ENCODE measurements at regions not wholly inside any gene's neighbourhood (a gene's known extent, or its start where the extent isn't known, plus 50 kb on each side); places are given as distances from the start of the nearest gene placed in this dataset.
"Not testable (repeated sequence)": the region's sequence is repeated elsewhere in the genome, so short reads cannot be mapped to it uniquely, and the experiment has no call there.

DNA sequence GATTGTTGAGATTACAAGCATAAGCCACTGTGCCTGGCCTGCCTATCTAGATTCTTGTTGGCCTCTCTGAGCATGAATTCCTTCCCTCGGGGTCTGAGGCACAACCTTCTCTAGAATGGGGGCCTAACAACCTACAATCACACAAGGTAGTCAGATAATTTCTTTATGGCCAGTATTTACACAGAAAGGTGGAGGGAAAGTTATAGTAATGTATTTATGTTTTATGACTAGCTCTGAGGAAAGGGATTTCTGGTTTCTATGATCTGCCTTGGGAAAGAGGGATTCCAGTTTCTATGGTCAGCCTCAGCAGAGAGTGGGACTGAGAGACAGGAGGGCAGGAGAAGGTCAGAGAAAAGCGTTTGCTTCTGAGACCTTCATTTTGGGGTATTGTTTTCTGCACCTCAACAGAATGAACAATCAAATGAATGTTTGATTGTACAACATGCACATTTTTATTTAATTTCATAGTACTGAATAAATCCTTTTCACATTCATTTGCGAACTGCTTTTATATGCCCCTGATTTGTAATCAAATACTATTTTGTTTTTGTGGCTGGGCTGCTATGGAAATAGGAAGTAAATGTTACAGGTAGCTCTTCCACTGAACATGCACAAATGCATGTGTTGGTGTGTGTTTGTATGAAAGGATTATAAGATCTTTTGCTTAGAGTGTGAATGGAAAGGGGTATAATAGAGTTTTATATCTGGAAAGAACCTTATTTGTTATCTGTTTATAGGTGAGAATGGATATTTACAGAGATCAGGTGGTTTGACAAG, 499.7 kb upstream of the RGS6 start:
- DNase-seq (ENCODE audit: low read depth) = no peak

DNA sequence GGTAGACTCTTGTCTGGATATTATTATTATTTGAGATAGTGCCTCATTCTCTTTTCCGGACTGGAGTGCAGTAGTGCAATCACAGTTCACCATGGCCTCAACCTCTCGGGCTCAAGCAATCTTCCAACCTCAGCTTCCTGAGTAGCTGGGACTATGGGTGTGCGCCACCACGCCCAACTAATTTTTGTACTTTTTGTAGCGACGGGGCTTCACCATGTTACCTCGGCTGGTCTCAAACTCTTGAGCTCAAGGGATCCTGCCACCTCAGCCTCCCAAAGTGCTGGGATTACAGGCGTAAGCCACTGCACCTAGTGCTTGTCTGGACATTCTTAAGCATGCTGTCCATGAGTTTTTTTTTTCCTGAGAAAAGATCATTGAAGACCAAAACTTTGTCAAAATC, 498.9 kb upstream of the RGS6 start:
- no peak for DNase-seq (ENCODE audit: low read depth)

DNA sequence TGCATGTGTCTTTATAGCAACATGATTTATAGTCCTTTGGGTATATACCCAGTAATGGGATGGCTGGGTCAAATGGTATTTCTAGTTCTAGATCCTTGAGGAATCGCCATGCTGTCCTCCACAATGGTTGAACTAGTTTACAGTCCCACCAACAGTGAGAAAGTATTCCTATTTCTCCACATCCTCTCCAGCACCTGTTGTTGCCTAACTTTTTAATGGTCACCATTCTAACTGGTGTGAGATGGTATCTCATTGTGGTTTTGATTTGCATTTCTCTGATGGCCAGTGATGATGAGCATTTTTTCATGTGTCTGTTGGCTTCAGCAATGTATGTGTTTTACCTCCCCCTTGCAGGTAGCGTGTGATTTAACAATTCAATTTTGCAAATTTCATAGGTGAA, 496.6 kb upstream of the RGS6 start:
- not testable (repeated sequence) for DNase-seq (ENCODE audit: low read depth)

DNA sequence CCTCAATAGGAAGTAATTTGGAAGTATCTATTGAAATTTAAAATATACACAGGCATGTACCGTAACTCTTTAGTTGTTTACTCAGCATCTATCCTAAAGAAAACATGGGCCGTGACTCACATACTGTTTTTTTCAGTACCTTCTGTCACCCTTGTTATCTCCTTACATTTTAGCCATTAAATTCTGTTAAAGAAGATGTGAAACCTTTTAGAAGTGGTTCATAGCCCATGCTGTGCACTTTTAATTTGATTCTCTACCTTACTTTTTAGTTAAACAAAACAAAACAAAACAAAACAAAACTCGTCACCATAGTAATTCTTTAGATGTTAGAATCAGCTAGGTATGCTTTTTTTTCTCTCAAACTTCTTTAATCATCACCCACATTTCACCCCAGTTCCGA, 494.4 kb upstream of the RGS6 start:
- no peak for DNase-seq (ENCODE audit: low read depth)

DNA sequence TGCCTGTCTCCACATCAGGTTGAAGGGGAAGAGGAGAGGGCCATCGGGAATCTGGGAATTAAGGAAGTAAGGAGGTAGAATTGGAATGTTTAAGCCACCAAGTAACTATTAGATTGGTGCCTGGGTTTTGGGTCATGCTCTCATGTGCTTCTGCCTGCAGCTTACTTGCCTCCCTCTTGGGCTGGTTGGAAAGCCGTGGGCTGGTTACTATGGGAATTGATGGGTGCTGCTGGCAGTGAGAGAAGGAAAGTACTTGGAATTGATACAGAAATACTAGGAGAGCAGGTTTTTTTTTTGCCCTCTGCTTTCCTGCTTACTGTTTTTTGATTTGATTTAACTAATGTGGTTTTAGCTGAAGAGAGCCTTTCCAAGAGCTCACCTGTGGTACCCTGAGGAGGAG, 493.5 kb upstream of the RGS6 start:
- no peak for DNase-seq (ENCODE audit: low read depth)

DNA sequence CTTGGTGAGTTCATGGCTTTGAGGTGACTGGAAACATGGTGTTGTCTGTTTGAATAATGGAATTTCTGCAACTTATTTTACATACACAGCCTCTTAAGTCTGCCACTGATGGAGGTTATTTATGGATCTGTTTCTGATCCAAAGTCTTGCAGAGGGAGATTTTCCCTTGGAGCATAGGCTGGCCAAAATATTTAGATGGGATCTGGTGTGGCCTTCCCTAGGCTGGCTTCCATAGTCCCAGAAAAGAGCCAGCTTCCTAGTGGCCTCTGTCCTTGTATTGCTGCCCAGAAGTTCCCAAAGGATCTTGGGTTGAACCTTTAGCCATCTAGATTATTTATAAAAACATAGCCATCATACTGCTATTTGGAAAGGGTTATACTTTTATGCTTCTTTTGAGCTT, 491.1 kb upstream of the RGS6 start:
- no peak for DNase-seq (ENCODE audit: low read depth)

DNA sequence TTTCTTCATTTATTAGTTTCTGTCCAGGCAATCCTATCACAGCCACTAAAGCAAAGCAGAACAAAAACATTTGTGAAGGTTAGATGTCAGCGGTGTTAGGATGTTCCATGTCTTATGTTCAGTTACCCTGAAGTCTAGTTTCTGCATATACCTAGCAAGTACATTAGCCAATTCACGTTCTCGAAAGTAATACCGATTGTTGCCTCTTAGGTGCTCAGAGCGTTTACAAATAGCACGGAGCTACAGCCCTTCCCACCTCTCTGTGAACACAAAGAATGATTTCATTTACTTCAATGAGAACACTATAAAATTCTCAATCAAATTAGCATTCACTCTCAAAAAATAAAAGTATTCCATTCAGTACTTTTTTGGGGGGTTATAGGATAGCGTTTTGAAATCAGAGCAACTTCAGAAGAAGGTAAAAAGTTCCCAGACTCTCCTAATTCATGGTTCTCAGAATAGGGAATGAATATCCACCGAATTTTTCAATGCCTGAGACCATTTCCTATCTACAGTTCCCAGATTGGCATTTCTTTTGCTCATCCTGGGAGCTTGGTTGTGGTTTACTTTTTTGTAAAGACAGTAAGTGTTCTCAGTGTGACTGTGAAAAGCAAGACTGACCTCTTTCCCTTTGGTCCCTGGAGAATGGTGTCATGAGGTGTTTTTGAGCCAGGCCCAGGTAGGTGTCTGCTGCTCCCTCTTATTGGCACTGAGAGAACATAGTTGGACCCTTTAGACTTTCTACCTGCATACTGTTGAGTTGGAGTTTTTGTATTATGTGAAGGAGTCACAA, 488.0 kb upstream of the RGS6 start:
- DNase-seq (ENCODE audit: low read depth) = no peak

DNA sequence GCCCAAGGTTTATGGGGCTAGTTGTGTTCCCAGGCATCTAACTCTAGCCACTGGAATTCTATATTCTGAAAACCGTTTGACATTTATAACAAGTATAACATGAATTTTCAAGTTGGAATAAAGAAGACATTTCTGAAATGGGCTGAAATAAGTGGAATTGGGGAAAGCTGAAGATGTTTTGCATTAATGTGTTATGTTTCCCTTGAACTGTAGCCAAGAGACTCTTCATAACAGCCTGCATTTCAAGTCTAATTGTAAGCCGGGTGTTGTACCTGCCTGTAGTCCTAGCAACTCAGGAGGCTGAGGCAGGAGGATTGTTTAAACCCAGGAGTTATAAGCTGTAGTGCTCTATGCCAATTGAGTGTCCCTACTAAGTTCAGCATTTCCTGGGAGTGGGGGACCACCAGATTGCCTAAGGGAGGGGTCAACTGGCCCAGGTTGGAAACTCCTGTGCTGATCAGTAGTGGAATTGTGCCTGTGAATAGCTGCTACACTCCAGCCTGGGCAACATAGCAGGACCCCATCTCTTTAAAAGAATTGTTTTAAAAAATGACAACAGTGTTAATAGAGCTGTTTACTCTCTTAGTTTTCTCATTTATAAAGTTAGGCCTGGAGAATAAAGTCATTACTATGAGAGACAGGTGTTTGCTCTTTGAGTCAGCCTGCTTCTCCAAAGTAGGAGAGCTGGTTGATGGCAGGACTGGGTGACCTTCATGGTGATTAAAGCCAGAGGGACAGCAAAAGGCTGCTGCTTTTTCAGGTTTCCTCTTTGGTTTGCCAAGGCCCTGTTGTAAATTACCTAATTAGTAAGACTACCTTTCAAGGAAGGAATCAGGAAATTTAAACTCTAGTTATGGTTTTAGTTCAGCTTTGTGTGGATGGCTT, 483.6 kb upstream of the RGS6 start:
- DNase-seq (ENCODE audit: low read depth) = no peak

DNA sequence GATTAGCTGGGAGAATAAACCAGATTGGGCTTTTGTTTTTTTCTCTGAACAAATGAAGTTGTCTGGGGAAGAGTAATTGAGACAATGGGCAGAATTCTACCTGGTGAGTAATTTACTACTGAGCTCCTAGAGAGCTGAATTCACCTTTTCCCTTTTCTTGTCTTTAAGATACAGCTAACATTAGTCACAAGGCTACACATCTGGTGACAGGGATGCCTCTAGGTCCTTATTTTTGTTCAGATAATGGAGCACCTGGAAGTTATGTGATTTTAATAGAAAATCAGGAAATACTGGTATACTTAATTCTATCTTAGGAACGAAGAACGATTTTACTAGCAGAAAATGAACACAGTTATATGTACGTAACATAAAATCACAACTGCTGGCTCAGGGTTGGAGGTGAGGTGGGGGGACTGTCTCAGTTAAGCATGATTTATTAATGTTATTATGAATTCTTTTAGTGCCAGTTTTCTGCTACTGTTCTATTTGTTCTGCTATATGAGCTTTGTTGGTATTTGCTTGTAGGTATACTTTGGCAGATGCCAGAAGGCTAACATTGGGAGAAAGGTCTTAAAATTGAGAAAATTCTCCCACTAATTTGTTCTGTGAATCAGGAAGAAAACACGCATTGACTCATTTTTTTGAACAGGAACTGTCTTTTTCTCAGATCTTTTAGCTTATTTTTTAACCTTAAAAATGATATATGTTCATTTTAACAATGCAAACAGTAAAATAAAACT, 482.7 kb upstream of the RGS6 start:
- no peak for DNase-seq (ENCODE audit: low read depth)

DNA sequence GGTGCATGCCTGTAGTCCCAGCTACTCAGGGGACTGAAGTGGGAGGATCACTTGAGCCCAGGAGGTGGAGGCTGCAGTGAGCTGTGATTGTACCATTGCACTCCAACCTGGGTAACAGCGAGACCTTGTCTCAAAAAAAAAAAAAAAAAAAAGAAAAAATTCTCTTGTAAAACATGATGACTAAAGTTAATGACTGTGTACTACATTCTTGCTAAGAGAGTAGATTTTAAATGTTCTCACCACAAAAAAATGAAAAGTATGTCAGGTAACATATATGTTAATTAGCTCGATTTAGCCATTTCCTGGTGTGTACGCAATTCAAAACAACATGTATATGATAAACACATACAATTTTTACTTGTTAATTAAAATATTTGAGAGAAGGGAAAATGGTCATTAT, 480.7 kb upstream of the RGS6 start:
- DNase-seq (ENCODE audit: low read depth) = no peak

DNA sequence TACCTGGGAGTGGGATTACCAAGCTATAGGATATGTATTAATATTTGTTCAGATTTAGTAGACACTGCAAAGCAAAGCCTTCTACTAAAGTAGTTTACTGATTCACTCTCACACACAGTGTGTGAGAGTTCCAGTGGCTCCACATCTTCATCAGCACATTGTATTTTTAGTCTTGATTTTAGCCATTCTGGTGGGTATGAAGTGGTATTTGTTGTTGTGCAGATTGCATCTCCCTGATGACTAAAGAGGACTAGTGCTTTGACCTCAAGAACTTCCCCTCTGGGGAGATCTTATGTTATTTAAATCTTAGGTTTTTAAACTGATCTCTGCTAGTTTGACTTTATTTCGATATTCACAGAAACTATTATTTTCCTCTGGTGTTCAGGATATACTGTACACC, 479.7 kb upstream of the RGS6 start:
- DNase-seq (ENCODE audit: low read depth) = no peak

DNA sequence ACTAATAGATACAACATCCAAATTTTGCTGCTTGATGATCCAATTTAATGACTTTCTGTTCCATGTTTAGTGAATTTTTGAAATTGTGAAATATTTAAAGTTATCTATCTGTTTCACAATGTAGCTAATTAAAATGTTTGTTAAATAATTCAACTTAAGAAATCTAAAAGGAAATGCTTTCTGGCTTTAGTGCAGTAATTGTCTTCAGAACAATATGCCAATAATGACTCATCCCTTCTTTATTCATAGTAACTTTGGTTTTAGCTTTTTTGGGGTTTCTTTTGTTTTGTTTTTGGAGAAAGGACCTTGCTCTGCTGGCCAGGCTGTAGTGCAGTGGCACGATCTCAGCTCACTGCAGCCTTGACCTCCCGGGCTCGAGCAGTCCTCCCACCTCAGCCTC, 479.2 kb upstream of the RGS6 start:
- DNase-seq (ENCODE audit: low read depth) = no peak

DNA sequence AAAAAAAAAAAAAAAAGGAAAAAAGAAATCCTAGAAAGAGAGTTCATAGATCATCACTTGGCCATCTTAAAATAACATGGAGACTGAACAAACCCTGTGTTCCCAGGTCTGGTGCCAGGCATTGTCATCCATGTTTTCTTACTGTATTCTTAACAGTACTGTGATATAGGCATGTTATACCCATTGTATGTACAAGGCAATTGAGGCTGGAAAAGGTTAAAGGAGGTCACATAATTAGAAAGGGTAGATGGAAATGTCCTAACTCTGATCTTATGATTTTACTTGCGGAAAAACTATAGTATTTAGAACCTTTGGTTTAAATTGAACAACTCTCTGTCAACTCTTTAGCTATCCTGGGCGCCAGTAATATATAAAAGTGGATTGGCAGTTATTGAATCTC, 478.2 kb upstream of the RGS6 start:
- no peak for DNase-seq (ENCODE audit: low read depth)

DNA sequence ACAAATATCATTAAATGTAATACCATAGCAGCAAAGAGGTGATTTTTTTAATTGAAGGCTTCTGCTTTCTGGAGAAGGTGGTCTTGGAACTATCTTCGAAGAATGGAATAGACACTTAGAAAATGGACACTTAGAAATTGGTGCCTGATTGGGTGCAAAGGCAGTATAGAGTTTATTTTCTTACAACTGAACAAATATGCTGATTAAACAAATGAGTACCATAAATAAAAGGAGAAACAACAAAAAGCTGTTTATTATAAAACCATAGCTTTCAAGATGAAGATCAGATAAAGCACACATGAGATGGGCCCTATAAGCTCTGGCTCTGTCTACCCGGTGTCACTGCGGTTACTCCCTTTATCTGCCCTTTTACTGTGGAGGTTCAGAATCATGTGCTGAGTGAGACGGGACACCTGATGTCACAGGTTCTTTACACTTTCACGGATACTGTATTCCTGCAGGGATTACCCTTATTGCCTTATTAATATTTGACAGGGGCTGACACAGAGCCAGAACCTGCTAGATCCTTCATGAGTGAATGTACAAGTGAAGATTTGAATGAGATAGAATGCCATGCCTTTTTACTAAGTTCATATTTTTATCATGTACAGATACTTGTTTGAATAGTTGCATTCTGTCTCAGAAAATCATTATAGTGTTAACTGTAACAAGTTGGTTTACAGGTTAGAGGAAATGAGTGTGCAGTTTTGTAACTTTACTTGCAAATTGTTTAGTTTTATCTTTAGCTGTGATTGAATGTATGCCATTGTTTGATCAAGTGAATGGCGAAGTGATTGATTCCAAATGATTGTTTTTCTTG, 477.5 kb upstream of the RGS6 start:
- DNase-seq (ENCODE audit: low read depth) = no peak

DNA sequence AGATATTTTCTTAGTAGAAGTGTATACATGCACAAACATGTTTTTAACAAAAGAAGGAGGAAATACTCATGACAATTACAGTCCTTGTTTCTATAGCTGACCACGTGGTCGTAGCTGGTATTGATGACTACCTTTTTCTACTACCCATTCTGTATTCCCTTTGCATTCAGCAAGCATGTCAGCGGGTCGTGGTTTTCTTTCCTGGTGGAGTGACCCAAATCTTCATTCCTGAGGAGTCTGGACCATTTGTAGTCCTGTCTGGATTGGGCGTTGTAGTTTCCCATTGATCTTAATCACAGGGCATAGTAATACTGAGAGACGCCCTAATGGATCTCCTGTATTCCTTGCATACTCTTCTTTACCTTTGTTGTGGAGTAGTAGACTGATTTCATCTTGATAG, 472.1 kb upstream of the RGS6 start:
- DNase-seq (ENCODE audit: low read depth) = no peak

DNA sequence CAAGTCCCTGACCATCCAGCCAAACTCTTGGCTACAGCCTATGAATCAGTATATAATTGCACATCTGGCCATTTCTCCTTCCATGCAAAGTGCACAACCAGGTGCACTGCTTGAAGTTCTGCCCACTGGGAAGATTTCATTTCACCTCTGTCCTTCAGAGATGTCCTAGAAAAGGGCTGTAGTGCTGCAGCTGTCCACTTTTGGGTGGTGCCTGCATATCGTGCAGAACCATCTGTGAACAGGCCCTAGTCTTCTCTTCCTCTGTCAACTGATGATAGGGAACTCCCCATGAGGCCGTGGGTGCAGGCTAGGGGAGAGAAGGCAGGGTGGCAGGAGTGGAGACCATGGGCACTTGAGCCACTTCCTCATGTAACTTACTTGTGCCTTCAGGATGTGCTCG, 470.6 kb upstream of the RGS6 start:
- not testable (repeated sequence) for DNase-seq (ENCODE audit: low read depth)

DNA sequence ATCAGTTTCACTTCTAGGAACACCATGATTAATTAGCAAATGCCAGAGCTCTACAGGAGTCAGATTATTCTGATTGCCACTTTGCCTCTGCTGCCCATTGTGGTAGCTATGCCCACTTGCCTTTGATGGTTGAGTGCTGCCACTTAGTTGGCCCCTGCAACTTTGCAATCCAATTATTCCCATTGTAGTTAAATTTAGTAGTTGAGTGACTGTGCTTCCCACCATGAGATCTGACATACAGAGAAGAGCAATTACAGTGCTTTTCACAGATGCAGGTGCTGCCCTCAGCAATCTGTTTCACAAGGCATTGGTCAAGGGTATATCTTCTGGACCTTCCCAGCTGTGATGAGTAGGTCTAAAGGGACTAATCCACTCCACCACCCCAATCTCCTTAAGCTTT, 468.4 kb upstream of the RGS6 start:
- no peak for DNase-seq (ENCODE audit: low read depth)

DNA sequence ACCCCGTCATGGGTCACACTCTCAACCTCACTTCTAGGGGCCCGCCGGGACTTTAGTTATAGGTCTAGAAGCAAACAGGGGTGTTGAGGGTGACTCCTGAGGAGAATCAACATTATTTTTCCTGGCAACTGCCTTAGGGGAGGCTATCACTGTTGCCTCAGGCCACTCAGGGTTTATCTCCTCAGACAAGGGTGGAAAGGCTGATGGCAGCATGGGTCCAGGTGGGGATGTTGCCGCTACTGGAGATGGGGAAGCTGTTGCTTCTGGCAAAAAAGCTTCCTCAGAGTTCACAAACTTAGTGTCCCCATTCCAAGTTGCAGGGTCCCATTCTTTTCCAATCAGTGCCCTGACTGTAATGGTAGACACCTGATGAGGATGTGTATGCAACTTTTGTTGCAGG, 467.4 kb upstream of the RGS6 start:
- no peak for DNase-seq (ENCODE audit: low read depth)

DNA sequence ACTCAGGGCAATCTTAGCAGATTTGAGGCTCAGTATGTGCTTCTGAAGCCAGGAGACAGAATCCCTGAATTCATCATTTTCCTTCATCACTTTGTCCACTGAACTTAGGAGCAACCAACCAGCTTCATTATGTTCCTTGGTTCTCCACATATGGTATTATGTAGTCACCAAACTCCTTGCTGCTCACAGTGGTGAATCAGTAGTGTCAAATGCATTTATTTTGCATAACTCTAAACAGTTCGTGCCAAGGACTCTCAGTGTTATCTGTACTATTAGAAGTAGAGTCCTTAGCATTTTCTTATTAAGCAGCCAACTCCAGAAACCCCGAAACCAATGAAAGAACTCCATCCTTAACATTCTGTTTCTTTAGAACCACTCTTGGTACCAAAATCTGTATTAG, 466.9 kb upstream of the RGS6 start:
- no peak for DNase-seq (ENCODE audit: low read depth)

DNA sequence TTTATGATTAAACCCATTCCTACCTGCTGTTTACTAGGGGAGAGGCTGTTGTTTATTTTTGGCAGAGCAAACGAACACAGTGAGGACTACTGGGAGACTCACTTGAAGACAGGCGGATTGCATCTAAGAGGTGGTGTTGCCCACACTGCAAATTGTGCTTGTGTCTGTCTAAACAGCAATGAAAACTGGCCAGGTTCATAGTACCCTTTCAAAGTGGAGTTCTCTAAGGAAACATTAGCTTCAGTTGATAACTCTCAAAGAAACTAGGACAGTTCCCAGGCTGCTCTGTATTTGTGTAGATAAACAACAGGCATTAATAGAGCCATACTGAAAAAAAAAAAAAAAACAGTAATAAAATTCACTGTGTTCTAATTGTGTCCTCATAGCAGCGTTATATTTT, 466.0 kb upstream of the RGS6 start:
- no peak for DNase-seq (ENCODE audit: low read depth)

DNA sequence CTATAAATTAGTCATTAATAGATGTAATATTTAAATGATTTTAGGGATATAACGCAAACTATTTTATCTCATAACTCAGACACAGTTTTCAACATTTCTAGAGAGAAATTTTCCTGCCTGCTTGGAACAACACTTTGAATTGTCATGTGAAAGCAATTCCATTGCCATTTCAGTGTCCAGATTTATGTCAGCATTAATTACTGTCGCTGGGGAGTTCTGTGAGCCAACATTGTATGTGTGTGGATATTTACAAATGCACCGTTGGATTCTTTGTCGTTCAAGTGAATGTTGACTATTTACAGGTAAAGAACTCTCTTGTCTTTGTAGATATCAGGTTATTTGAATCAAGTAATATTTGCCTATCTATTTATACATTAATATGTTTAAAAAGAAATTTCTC, 465.3 kb upstream of the RGS6 start:
- no peak for DNase-seq (ENCODE audit: low read depth)
